Adipocyte (in vitro differentiated cells): ENCODE measurements at regions not wholly inside any gene's neighbourhood (a gene's known extent, or its start where the extent isn't known, plus 50 kb on each side); places are given as distances from the start of the nearest gene placed in this dataset.

Experiments
- DNase-seq: peaks from one replicate; pipeline ENCODE4 v3.0.0-alpha.2; 2015; ENCODE audit warnings: low read depth
- H3K27me3 ChIP-seq: replicated peaks from 2 replicates; pipeline ENCODE4 v1.7.0; 2013; ENCODE audit warnings: mild to moderate bottlenecking, low read length, moderate library complexity; ENCODE audit not compliant: control insufficient read depth, insufficient read depth
- H3K36me3 ChIP-seq: 2 replicates; pipeline ENCODE4 v1.7.0; 2013; ENCODE audit warnings: low read length, mild to moderate bottlenecking, moderate library complexity; ENCODE audit not compliant: control insufficient read depth, insufficient read depth, severe bottlenecking
- H3K4me1 ChIP-seq: 2 replicates; pipeline ENCODE4 v1.7.0; 2013; ENCODE audit warnings: mild to moderate bottlenecking, low read length, moderate library complexity; ENCODE audit not compliant: control insufficient read depth, insufficient read depth
- H3K4me3 ChIP-seq: 2 replicates; pipeline ENCODE4 v1.7.0; 2013; ENCODE audit warnings: mild to moderate bottlenecking, low read length, moderate library complexity
- H3K9ac ChIP-seq: 2 replicates; pipeline ENCODE4 v1.7.0; 2013; ENCODE audit warnings: mild to moderate bottlenecking, low read length, moderate library complexity
- H3K9me3 ChIP-seq: 2 replicates; pipeline ENCODE4 v1.7.0; 2013; ENCODE audit warnings: mild to moderate bottlenecking, low read length, moderate library complexity; ENCODE audit not compliant: control insufficient read depth

DNA sequence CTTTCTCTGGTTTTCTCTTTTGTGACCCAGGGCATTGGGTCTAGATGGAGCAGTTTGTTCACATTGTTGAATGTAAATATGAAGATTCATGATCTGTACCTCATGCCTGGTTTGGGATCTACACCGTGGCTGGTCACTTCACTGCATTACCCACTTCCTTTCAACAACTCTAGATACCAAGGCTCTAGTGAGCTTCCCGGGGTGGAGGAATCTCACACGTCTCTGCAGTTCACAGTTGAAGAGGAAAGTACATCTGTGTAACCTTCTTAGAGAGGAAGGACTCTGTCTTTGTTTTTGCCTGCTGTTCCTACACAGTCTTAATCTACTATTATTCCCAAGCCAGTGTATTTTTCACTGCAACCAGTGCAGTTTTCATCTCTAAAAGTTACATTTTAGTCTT is 574.8 kb downstream of the MBD2 start:
- no peak overlapping the region for H3K9ac ChIP-seq
- no peaks in the 10 kb centered on the region for H3K4me1 ChIP-seq
- no peaks in the 10 kb centered on the region for H3K36me3 ChIP-seq
- no peaks in the 10 kb centered on the region for H3K27me3 ChIP-seq
- no peak for DNase-seq
- H3K9me3 ChIP-seq, result no peaks in the 10 kb centered on the region
- H3K4me3 ChIP-seq, result no peak overlapping the region

DNA sequence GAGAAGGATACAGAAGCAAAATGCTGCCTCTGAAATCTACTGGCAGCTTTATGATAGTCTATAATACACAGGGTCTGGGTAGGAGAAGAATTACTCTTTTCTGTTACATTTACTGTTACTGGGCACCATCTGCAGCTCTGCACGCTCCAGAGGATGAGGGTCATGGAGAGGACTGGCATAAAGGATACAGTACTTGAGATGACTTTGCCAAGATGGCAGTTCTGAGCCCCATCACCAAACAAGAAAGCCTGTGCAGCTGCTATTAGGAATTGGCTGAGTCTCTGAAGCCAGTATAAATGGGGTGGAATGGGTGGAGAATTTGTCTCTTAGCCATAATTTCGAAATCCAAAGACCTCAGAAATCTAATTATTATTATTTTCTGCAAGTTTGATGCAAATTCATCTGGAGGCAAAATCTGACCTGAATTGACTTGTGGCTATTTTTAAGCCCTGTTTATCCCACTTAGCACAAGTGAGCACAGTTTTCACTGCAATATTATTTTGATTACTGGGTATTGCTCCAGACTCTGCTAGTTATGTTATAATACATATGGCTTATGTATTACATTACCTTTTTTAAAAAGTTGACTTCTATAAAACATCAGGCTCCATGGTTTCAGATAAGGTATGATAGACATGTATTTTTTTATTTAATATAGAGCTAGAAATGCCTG is 579.5 kb downstream of the MBD2 start:
- peak; percentile 40 for DNase-seq
- H3K36me3 ChIP-seq, result no peaks in the 10 kb centered on the region
- no peaks in the 10 kb centered on the region for H3K4me1 ChIP-seq
- no peaks in the 10 kb centered on the region for H3K27me3 ChIP-seq
- no peak overlapping the region for H3K4me3 ChIP-seq
- H3K9ac ChIP-seq, result no peak overlapping the region
- no peaks in the 10 kb centered on the region for H3K9me3 ChIP-seq

DNA sequence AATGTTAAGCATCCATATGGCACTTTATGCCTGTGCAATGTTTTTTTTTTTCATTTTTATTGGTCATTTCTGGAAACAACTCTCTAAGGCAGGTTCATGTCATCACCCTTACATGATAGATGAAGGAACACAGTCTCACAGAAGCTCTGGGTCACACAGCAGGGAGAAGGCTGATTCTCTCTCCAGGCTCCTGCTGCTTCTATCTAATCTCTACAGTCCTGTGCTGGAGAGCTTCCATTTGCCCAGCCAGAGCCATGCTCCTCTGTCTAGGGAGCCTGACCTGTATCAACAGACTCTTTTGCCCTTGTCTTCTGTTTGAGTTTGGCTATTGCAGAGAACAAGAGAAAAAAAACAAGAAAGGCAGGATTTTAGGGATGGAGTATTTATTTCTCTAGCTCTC is 584.8 kb downstream of the MBD2 start:
- H3K9me3 ChIP-seq, result no peaks in the 10 kb centered on the region
- H3K27me3 ChIP-seq, result no peaks in the 10 kb centered on the region
- H3K4me3 ChIP-seq, result no peak overlapping the region
- no peaks in the 10 kb centered on the region for H3K4me1 ChIP-seq
- DNase-seq, result no peak
- no peaks in the 10 kb centered on the region for H3K36me3 ChIP-seq
- no peak overlapping the region for H3K9ac ChIP-seq

DNA sequence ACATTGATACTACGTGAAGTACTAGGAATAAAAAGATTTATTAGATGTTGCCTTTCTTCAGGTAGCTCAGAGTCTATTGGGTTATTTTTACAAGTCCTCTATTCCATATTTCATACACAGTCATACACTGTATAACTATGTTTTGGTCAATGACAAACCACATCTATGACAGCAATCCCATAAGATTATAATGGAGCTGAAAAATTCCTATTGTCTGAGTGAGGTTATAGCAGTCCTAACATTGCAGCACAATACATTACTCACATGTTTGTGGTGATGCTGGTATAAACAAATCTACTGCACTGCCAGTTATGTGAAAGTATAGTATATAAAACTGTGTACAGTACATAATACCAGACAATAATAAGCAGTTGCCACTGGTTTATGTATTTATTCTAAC is 595.1 kb downstream of the MBD2 start:
- DNase-seq, result peak; percentile 70
- Histone ChIP-seq H3K9me3 (no peaks in the 10 kb centered on the region), H3K36me3 (no peaks in the 10 kb centered on the region), H3K4me3 (no peak overlapping the region), H3K4me1 (no peaks in the 10 kb centered on the region), H3K9ac (no peak overlapping the region), H3K27me3 (no peaks in the 10 kb centered on the region)

DNA sequence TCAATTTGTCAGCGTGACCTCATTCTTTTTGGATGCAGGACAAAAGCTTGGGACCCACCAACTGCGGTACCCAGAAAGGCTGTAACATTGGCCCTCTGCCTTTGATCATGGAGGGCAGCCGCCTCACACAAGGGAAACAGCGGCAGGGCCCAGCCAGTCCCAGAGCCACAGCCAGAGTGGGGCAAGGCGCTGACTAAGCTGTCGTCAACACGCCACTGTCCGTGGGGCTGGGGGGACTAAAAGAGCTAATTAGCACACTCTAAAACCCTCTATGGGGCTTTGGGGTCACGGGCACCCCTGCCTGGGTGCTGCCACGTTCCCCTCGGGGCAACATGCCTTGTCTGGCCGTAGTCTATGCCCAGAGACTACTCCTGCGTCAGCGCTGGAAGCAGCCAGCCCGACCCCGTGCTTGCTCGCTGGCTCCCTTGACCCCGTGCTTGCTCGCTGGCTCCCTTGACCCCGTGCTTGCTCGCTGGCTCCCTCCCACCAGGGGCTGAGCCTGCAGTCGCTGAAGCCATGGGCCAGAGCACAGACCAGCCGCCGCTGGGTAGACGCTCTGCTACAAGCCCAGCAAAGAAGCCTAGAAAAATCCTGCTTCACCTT is 598.4 kb downstream of the MBD2 start:
- H3K9me3 ChIP-seq, result no peaks in the 10 kb centered on the region
- DNase-seq, result no peak
- H3K36me3 ChIP-seq, result no peaks in the 10 kb centered on the region
- no peak overlapping the region for H3K9ac ChIP-seq
- H3K4me3 ChIP-seq, result no peak overlapping the region
- H3K4me1 ChIP-seq, result no peaks in the 10 kb centered on the region
- H3K27me3 ChIP-seq, result no peaks in the 10 kb centered on the region

DNA sequence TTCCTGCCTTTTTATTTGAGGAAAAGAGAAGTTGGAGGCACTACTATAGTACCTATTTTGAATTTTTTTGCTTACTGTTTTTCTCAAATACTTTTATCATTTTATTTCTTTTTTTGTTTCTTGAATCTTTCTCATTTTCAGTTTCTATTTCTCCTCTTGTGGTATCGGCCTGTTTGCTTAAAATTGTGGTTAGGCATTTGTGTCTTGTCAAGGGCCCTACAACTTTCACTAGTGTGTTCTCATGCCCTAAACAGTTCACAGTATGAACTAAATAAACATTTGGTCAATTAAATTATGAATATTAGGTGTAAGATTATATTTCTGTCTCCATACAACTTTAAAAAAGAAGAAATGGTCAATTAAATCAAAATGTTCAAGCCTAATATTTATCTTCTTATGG is 613.5 kb downstream of the MBD2 start:
- Histone ChIP-seq H3K4me1 (no peaks in the 10 kb centered on the region), H3K27me3 (no peaks in the 10 kb centered on the region), H3K36me3 (no peaks in the 10 kb centered on the region), H3K9ac (no peak overlapping the region), H3K9me3 (no peaks in the 10 kb centered on the region), H3K4me3 (no peak overlapping the region)
- no peak for DNase-seq

DNA sequence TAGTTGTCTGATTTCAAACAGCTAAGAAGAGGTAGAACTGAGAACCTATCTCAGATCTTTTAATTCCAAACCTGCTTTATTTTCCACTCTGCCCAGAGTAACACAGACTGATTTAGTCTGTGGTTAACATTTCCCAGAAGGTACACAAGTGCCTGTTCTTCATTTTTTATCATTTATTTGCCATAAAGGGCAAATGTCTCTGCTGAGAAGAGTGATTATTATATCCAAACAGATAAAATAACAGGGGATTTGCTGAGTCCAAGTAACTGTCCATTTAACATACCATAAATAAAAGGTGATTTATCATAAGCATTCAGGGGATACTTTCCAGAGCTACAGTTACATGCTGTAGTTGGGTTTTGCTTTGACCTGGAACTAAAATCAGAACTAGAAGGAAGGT is 617.7 kb downstream of the MBD2 start:
- H3K9me3 ChIP-seq, result no peaks in the 10 kb centered on the region
- DNase-seq, result no peak
- H3K4me1 ChIP-seq, result no peaks in the 10 kb centered on the region
- no peak overlapping the region for H3K4me3 ChIP-seq
- no peak overlapping the region for H3K9ac ChIP-seq
- no peaks in the 10 kb centered on the region for H3K27me3 ChIP-seq
- H3K36me3 ChIP-seq, result no peaks in the 10 kb centered on the region

DNA sequence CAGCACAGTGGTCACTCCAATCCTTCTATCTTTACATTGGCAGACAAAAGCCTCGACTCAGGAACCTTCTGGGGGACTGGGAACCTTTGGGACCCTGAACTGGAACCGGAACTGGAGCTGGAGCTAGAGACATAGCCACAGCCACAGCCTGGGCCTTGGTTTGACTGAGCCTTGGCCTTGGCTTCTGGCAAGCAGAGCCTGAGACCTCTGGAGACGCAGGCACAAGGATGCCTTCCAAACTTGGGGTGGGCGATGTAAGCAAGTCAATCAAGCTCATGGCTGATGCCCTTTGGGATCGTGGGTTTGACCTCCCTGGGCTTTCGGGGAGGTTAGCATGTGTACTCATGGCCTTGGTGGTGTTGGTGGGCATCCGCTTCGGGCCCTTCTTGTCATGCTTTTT is 619.3 kb downstream of the MBD2 start:
- no peak overlapping the region for H3K9ac ChIP-seq
- H3K4me3 ChIP-seq, result no peak overlapping the region
- no peaks in the 10 kb centered on the region for H3K27me3 ChIP-seq
- H3K36me3 ChIP-seq, result no peaks in the 10 kb centered on the region
- no peaks in the 10 kb centered on the region for H3K4me1 ChIP-seq
- H3K9me3 ChIP-seq, result no peaks in the 10 kb centered on the region
- DNase-seq, result no peak

DNA sequence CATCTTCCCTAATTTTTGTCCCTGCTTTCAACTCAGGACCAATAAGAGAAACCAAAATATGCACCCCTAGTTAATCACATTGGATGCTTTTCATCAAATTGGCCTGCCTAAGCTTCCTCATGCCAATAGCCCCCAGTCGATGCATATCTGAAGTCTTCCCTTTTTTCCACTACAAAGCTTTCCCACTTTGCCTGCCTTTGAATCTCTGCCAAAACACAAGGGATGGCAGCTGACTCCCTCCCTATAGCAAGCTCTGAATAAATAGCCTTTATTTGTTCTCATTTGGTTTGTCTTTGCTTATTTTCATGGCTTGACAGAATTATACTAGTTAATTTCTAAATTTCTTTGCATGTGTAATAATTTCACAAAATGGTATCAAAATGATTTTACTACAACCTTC is 621.2 kb downstream of the MBD2 start:
- no peak for DNase-seq
- Histone ChIP-seq H3K4me1 (no peaks in the 10 kb centered on the region), H3K27me3 (no peaks in the 10 kb centered on the region), H3K9ac (no peak overlapping the region), H3K4me3 (no peak overlapping the region), H3K36me3 (no peaks in the 10 kb centered on the region), H3K9me3 (no peaks in the 10 kb centered on the region)

DNA sequence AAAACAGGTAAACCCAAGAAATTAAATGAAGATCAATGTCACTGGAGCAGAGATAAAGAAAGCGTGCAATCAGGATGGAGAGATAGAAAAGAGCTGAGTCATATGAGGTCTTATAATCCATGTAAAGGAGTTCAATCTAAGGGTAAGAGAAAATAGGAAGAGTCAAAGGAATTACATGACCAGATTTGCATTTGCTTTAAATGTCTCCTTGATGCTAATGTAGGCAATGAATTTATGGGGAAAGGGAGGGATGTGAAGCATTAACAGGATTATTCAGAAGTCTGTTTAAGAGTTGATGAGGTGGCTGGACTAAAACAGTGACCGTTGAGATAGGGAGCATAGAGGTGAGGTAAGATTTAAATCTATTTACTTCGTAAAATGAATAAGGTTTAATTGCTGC is 623.1 kb downstream of the MBD2 start:
- Histone ChIP-seq H3K36me3 (no peaks in the 10 kb centered on the region), H3K9ac (no peak overlapping the region), H3K4me3 (no peak overlapping the region), H3K4me1 (no peaks in the 10 kb centered on the region), H3K27me3 (no peaks in the 10 kb centered on the region), H3K9me3 (no peaks in the 10 kb centered on the region)
- DNase-seq, result no peak

DNA sequence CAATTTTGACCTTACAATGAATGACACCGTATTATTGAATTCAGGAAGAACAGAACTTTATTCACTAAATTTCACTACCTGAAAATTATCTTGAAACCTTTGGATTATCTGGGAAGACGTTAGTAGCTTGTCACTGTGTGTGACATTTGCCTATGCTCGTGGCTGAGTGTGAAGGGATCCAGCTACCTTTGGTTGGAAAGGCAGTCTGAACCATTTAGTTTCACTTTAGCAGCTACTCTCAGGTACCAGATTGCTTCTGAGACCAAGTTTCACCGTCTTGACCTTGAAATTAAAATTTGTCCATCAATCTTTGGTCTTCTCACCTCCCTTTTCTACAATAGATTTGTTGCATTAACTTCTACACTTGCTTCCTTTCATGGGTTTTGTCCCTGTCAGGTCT is 637.5 kb downstream of the MBD2 start:
- Histone ChIP-seq H3K4me1 (no peaks in the 10 kb centered on the region), H3K9me3 (no peaks in the 10 kb centered on the region), H3K9ac (no peak overlapping the region), H3K27me3 (no peaks in the 10 kb centered on the region), H3K4me3 (no peak overlapping the region), H3K36me3 (no peaks in the 10 kb centered on the region)
- no peak for DNase-seq
